ENCODE measurements at regions not wholly inside any gene's neighbourhood (a gene's known extent, or its start where the extent isn't known, plus 50 kb on each side); places are given as distances from the start of the nearest gene placed in this dataset.

- TF ChIP-seq REST (IDR thresholded peaks at IDR 0.05; ENCODE audit: low read depth) (no peak), CEBPB (IDR thresholded peaks at IDR 0.05) (no peak), YY1 (IDR thresholded peaks at IDR 0.05; ENCODE audit: low read depth) (no peak), RAD21 (IDR thresholded peaks at IDR 0.05; ENCODE audit: low read depth) (no peak), EP300 (IDR thresholded peaks at IDR 0.05; ENCODE audit: borderline replicate concordance) (no peak), FOXM1 (IDR thresholded peaks at IDR 0.05; ENCODE audit: borderline replicate concordance, low read depth) (no peak), NFIC (IDR thresholded peaks at IDR 0.05) (no peak), TAF1 (IDR thresholded peaks at IDR 0.05; ENCODE audit: low read depth) (no peak), TEAD4 (IDR thresholded peaks at IDR 0.05) (no peak)
- TF ChIP-seq, protein P1, sequence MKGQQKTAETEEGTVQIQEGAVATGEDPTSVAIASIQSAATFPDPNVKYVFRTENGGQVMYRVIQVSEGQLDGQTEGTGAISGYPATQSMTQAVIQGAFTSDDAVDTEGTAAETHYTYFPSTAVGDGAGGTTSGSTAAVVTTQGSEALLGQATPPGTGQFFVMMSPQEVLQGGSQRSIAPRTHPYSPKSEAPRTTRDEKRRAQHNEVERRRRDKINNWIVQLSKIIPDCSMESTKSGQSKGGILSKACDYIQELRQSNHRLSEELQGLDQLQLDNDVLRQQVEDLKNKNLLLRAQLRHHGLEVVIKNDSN (IDR thresholded peaks at IDR 0.05) = no peak
- TF ChIP-seq, protein P2, sequence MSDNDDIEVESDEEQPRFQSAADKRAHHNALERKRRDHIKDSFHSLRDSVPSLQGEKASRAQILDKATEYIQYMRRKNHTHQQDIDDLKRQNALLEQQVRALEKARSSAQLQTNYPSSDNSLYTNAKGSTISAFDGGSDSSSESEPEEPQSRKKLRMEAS (IDR thresholded peaks at IDR 0.05) = no peak
Measured at GRCh38 chr1:208688656-208689315, 444.6 kb upstream of the PLXNA2 start.

All from Ishikawa (cell line).